Activated CD8-positive, alpha-beta T cell treated with anti-CD3 and anti-CD28 coated beads, Interleukin-2, amount 10 ng/mL, durations not matched to agents 7 days and 5 days (primary cell): ENCODE measurements at regions not wholly inside any gene's neighbourhood (a gene's known extent, or its start where the extent isn't known, plus 50 kb on each side); places are given as distances from the start of the nearest gene placed in this dataset.
"Not testable (repeated sequence)": the region's sequence is repeated elsewhere in the genome, so short reads cannot be mapped to it uniquely, and the experiment has no call there.

ENCODE experiments used
- ATAC-seq: fragments of 150-1000 bp; cut with Tn5 transposase; one replicate; pipeline ENCODE4 v1.10.0; 2021; ENCODE audit warnings: moderate library complexity
- CTCF ChIA-PET: fragments of 350-600 bp; sonication (Branson Sonifier 250); formaldehyde crosslinking; loops from one replicate; lab custom pipeline; 2021; ENCODE audit warnings: antibody characterized with exemption; lab: Charles Lee
- POLR2A ChIA-PET: fragments of 350-600 bp; sonication (Branson Sonifier 250); formaldehyde crosslinking; loops from one replicate; lab custom pipeline; 2021; ENCODE audit warnings: antibody characterized with exemption; lab: Charles Lee
- DNase-seq: peaks from one replicate; pipeline ENCODE4 v3.0.0-alpha.2; 2020
- H3K27ac Mint-ChIP-seq: one replicate; pipeline ENCODE4 v1.8.0; 2021; ENCODE audit warnings: mild to moderate bottlenecking, mixed read lengths
- H3K27me3 Mint-ChIP-seq: one replicate; pipeline ENCODE4 v1.8.0; 2021; ENCODE audit warnings: low read depth, mixed read lengths
- H3K36me3 Mint-ChIP-seq: one replicate; pipeline ENCODE4 v1.8.0; 2021; ENCODE audit warnings: low read depth, mixed read lengths
- H3K4me1 Mint-ChIP-seq: one replicate; pipeline ENCODE4 v1.8.0; 2021; ENCODE audit warnings: low read depth, mixed read lengths
- H3K4me3 Mint-ChIP-seq: one replicate; pipeline ENCODE4 v1.8.0; 2021; ENCODE audit warnings: mild to moderate bottlenecking, mixed read lengths
- H3K9me3 Mint-ChIP-seq: one replicate; pipeline ENCODE4 v1.8.0; 2022; ENCODE audit warnings: mixed read lengths; ENCODE audit not compliant: insufficient read depth

- no peaks in the 10 kb centered on the region for H3K36me3 Mint-ChIP-seq
- H3K27ac Mint-ChIP-seq = no peak overlapping the region
- DNase-seq (no peak), ATAC-seq (no peak)
- no peaks in the 10 kb centered on the region for H3K27me3 Mint-ChIP-seq
- no peaks in the 10 kb centered on the region for H3K4me1 Mint-ChIP-seq
- ChIA-PET CTCF (no interaction called here), POLR2A (no interaction called here)
- H3K4me3 Mint-ChIP-seq = no peak overlapping the region
- H3K9me3 Mint-ChIP-seq = peaks cover 6% of the 10 kb centered on the region
These were observed 195.1 kb upstream of the DTNA start for GRCh38 chr18:34514957-34515356.

DNA sequence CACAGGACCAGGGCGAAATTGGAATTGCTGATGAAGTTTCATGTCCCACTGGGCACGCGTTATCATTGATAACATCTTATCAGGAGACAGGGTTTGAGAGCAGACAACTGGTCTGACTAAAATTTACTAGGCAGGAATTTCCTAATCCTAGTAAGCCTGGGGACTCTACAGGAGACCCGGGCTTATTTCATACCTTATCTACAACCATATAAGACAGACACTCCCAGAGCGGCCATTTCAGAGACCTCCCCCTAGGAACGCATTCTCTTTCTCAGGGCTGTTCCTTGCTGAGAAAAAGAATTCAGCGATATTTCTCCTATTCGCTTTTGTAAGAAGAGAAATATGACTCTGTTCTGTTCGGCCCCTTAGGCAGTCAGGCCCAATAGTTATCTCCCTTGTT lies 193.7 kb upstream of the DTNA start:
- H3K9me3 Mint-ChIP-seq, H3K36me3 Mint-ChIP-seq, POLR2A ChIA-PET, DNase-seq, CTCF ChIA-PET, ATAC-seq, H3K27me3 Mint-ChIP-seq, H3K27ac Mint-ChIP-seq, H3K4me1 Mint-ChIP-seq, H3K4me3 Mint-ChIP-seq: not testable (repeated sequence)

DNA sequence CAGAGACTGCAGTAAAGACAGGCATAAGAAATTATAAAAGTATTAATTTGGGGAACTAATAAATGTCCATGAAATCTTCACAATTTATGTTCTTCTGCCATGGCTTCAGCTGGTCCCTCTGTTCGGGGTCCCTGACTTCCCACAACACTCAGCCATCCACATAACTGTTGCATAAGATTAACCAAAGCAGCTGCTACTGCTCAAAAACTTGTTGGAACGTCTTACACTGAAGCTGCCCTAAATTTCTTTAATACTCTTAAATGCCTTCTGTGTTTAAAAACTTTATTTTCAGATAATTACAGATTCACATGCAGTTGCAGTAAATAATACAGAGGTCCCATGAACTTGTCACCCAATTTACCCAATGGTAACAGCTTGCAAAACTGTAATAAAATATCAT lies 193.1 kb upstream of the DTNA start:
- H3K4me3 Mint-ChIP-seq, H3K27me3 Mint-ChIP-seq, ATAC-seq, H3K9me3 Mint-ChIP-seq, H3K27ac Mint-ChIP-seq, POLR2A ChIA-PET, H3K4me1 Mint-ChIP-seq, DNase-seq, CTCF ChIA-PET, H3K36me3 Mint-ChIP-seq: not testable (repeated sequence)

- Mint-ChIP-seq H3K36me3 (no peaks in the 10 kb centered on the region), H3K27me3 (no peaks in the 10 kb centered on the region), H3K4me3 (no peak overlapping the region), H3K9me3 (peaks cover 1% of the 10 kb centered on the region), H3K27ac (no peak overlapping the region), H3K4me1 (no peaks in the 10 kb centered on the region)
- ChIA-PET POLR2A (no interaction called here), CTCF (no interaction called here)
- ATAC-seq (no peak), DNase-seq (no peak)
These were observed 189.1 kb upstream of the DTNA start for GRCh38 chr18:34521040-34521439.

DNA sequence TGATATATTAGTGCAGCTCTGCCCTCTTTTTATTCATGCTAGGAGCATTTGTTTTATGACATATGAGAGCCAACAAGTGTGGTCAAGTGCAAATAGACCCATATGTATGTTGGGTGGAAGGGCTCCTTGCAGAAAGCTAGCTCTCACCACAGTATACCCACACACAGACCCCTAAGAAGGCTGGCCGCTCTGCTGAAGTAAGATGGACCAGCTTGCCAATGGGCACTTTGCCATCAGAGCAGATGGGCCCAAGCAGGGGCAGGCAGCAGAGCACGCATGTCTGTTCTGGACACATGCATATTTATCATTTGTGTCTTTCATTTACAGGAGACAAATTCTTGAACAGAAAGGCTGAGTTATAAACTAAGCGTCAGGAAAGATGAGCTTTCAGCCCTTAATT lies 187.5 kb upstream of the DTNA start:
- no peaks in the 10 kb centered on the region for H3K9me3 Mint-ChIP-seq
- H3K4me3 Mint-ChIP-seq = no peak overlapping the region
- CTCF ChIA-PET = no interaction called here
- H3K27me3 Mint-ChIP-seq = no peaks in the 10 kb centered on the region
- no peaks in the 10 kb centered on the region for H3K4me1 Mint-ChIP-seq
- DNase-seq (no peak), ATAC-seq (no peak)
- POLR2A ChIA-PET = no interaction called here
- no peaks in the 10 kb centered on the region for H3K36me3 Mint-ChIP-seq
- H3K27ac Mint-ChIP-seq = no peak overlapping the region

DNA sequence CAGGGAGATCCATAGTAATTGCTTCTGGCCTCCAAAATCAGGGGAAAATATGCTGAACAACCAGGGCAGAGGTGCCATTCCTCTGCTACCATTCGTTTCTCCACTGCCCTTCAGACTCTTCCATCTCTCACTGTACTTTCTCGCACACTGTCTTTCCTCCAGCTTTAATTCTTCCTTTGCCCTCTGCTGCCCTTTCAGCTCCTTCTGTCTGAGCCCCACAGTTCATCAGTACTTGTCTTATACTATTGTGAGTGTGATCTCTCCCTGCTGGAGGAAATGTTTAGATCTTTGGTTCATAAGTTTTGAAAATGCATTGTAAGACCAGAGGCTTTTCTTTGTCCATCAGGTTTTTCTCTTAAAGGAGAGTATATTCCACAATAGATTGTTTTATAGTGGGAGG lies 184.9 kb upstream of the DTNA start:
- H3K27me3 Mint-ChIP-seq = no peaks in the 10 kb centered on the region
- H3K4me1 Mint-ChIP-seq = no peaks in the 10 kb centered on the region
- H3K4me3 Mint-ChIP-seq = no peak overlapping the region
- H3K27ac Mint-ChIP-seq = no peak overlapping the region
- H3K9me3 Mint-ChIP-seq = no peaks in the 10 kb centered on the region
- DNase-seq (no peak), ATAC-seq (no peak)
- CTCF ChIA-PET = no interaction called here
- no peaks in the 10 kb centered on the region for H3K36me3 Mint-ChIP-seq
- POLR2A ChIA-PET = no interaction called here

DNA sequence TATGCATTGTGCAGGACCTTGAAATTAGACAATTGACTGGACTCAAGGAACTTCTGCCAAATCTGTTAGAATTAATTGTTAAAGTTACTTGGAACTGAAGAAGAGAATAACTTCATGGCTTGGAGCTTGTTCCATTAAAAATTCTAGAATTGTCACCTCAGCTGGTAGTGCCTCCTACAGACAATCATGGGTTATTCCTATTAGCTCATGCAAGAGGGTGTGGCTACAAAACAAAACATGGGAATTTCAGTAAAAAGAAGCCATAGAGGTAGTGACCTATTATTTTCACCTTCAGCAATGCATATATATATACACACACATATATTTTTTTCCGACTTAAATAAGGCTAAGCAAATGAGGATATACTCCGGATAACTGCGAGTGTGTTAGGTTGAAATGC lies 181.9 kb upstream of the DTNA start:
- Mint-ChIP-seq H3K9me3 (no peaks in the 10 kb centered on the region), H3K27me3 (no peaks in the 10 kb centered on the region), H3K36me3 (no peaks in the 10 kb centered on the region), H3K27ac (no peak overlapping the region), H3K4me3 (no peak overlapping the region), H3K4me1 (no peaks in the 10 kb centered on the region)
- ChIA-PET CTCF (no interaction called here), POLR2A (no interaction called here)
- DNase-seq (no peak), ATAC-seq (no peak)

GRCh38 chr18:34529358-34530335 lies 180.5 kb upstream of the DTNA start:
- ATAC-seq (no peak), DNase-seq (no peak)
- Mint-ChIP-seq H3K27ac (no peak overlapping the region), H3K4me1 (no peaks in the 10 kb centered on the region), H3K27me3 (no peaks in the 10 kb centered on the region), H3K9me3 (peaks cover 4% of the 10 kb centered on the region), H3K36me3 (no peaks in the 10 kb centered on the region), H3K4me3 (no peak overlapping the region)
- POLR2A ChIA-PET = no interaction called here
- CTCF ChIA-PET = interaction anchor here (1.2 kb wide), 1 partner anchor 16 kb away, joined by 3 read pairs; no protein-coding TSS in a partner anchor

GRCh38 chr18:34531110-34531509 lies 179.0 kb upstream of the DTNA start:
- H3K36me3 Mint-ChIP-seq = no peaks in the 10 kb centered on the region
- DNase-seq (no peak), ATAC-seq (no peak)
- no peaks in the 10 kb centered on the region for H3K4me1 Mint-ChIP-seq
- no peaks in the 10 kb centered on the region for H3K27me3 Mint-ChIP-seq
- peaks cover 4% of the 10 kb centered on the region for H3K9me3 Mint-ChIP-seq
- ChIA-PET POLR2A (no interaction called here), CTCF (interaction anchor here (1.2 kb wide), 1 partner anchor 18 kb away, joined by 3 read pairs; no protein-coding TSS in a partner anchor)
- H3K27ac Mint-ChIP-seq = no peak overlapping the region
- H3K4me3 Mint-ChIP-seq = no peak overlapping the region

- H3K27ac Mint-ChIP-seq, H3K4me1 Mint-ChIP-seq, H3K27me3 Mint-ChIP-seq, ATAC-seq, DNase-seq, POLR2A ChIA-PET, CTCF ChIA-PET, H3K36me3 Mint-ChIP-seq, H3K4me3 Mint-ChIP-seq, H3K9me3 Mint-ChIP-seq: not testable (repeated sequence)
These were observed 175.5 kb upstream of the DTNA start for GRCh38 chr18:34534642-34535041.

GRCh38 chr18:34540897-34541296 lies 169.2 kb upstream of the DTNA start:
- Mint-ChIP-seq H3K9me3 (no peaks in the 10 kb centered on the region), H3K4me3 (no peak overlapping the region), H3K27me3 (no peaks in the 10 kb centered on the region), H3K4me1 (no peaks in the 10 kb centered on the region), H3K27ac (no peak overlapping the region), H3K36me3 (no peaks in the 10 kb centered on the region)
- ChIA-PET POLR2A (no interaction called here), CTCF (no interaction called here)
- ATAC-seq (no peak), DNase-seq (no peak)

DNA sequence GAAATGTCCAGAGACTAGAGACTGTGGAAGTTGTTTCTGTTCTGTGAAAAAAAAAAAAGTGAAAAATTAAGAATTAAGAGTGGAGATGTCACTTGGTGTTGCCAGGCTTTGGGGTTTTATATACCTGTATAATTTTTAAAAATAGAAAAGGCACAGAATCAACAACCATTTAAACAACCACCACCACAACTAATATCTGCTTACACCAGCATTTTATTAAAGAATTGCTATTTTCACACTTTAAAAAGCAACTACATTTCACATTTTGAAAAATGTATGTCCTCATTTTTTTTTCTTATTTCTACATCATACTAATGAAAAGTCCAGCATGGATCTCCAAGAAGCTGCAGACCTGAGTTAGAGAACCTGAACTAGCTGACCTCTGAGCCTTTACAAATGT lies 167.5 kb upstream of the DTNA start:
- Mint-ChIP-seq H3K9me3 (no peaks in the 10 kb centered on the region), H3K4me3 (no peak overlapping the region), H3K36me3 (no peaks in the 10 kb centered on the region), H3K27ac (no peak overlapping the region), H3K4me1 (no peaks in the 10 kb centered on the region), H3K27me3 (no peaks in the 10 kb centered on the region)
- CTCF ChIA-PET = no interaction called here
- POLR2A ChIA-PET = no interaction called here
- ATAC-seq (no peak), DNase-seq (no peak)
